ENCODE measurements at regions not wholly inside any gene's neighbourhood (a gene's known extent, or its start where the extent isn't known, plus 50 kb on each side); places are given as distances from the start of the nearest gene placed in this dataset.

DNA sequence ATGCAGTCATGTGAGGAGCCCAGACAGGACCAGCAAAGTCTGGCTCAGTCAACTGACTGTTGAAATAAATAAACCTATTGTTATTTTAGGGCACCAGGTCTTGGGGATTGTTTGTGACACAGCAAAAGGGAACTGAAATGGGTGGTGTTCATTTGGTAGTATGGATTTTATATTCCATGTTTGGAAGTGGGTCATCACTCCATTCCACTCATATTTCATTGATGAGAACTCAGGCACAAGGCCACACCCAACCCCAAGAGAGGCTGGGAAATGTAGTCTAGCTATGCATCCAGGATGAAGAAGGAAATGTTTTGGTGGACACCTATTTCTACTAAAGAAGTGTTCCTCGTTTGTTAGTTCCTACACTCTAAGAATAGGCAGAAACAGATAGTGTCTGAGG is 64.9 kb upstream of the BTBD3 start:
- no peak overlapping the region for H3K4me3 Mint-ChIP-seq (ENCODE audit: low read depth, unreplicated experiment)
- intact Hi-C loops (cut with micrococcal nuclease; ENCODE audit: unreplicated experiment), result no loop called here
- no TSS peak for BruUV-seq (replicated peaks)
- no peak overlapping the region for H3K27ac Mint-ChIP-seq (ENCODE audit: unreplicated experiment)
- peaks cover 22% of the 10 kb centered on the region for H3K4me1 Mint-ChIP-seq (ENCODE audit: low read depth, unreplicated experiment)
- no peaks in the 10 kb centered on the region for H3K27me3 Mint-ChIP-seq (ENCODE audit: unreplicated experiment)
- H3K36me3 Mint-ChIP-seq (ENCODE audit: insufficient read depth, unreplicated experiment), result no peaks in the 10 kb centered on the region
- no peak for DNase-seq
- CTCF ChIA-PET, result no interaction called here
- TF ChIP-seq, protein P1, sequence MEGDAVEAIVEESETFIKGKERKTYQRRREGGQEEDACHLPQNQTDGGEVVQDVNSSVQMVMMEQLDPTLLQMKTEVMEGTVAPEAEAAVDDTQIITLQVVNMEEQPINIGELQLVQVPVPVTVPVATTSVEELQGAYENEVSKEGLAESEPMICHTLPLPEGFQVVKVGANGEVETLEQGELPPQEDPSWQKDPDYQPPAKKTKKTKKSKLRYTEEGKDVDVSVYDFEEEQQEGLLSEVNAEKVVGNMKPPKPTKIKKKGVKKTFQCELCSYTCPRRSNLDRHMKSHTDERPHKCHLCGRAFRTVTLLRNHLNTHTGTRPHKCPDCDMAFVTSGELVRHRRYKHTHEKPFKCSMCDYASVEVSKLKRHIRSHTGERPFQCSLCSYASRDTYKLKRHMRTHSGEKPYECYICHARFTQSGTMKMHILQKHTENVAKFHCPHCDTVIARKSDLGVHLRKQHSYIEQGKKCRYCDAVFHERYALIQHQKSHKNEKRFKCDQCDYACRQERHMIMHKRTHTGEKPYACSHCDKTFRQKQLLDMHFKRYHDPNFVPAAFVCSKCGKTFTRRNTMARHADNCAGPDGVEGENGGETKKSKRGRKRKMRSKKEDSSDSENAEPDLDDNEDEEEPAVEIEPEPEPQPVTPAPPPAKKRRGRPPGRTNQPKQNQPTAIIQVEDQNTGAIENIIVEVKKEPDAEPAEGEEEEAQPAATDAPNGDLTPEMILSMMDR (IDR thresholded peaks at IDR 0.05; ENCODE audit: unreplicated experiment), result no peak
- H3K9me3 Mint-ChIP-seq (ENCODE audit: low read depth, unreplicated experiment), result no peaks in the 10 kb centered on the region

DNA sequence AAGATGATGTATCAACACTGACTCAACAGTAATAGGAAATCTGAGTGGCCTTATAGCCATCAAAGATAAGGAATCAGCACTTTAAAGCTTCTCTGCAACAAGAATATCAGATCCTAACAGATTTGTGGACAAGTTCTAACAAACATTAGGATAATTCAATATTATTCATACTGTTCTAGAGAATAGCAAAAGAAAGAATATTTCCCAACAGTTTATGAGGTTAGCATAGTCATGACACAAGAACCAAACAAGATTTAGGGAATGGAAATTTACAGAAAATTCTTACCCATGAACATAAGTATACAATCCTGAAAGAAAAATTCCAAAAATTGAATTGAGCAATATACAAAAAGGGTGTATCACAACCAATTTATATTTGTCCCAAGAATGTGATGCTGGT is 64.3 kb upstream of the BTBD3 start:
- DNase-seq, result no peak
- intact Hi-C loops (cut with micrococcal nuclease; ENCODE audit: unreplicated experiment), result no loop called here
- H3K9me3 Mint-ChIP-seq (ENCODE audit: low read depth, unreplicated experiment), result no peaks in the 10 kb centered on the region
- no TSS peak for BruUV-seq (replicated peaks)
- H3K27me3 Mint-ChIP-seq (ENCODE audit: unreplicated experiment), result no peaks in the 10 kb centered on the region
- no peak overlapping the region for H3K4me3 Mint-ChIP-seq (ENCODE audit: low read depth, unreplicated experiment)
- TF ChIP-seq, protein P1 (IDR thresholded peaks at IDR 0.05; ENCODE audit: unreplicated experiment), result no peak
- H3K4me1 Mint-ChIP-seq (ENCODE audit: low read depth, unreplicated experiment), result peaks cover 22% of the 10 kb centered on the region
- H3K36me3 Mint-ChIP-seq (ENCODE audit: insufficient read depth, unreplicated experiment), result no peaks in the 10 kb centered on the region
- H3K27ac Mint-ChIP-seq (ENCODE audit: unreplicated experiment), result no peak overlapping the region
- CTCF ChIA-PET, result no interaction called here

DNA sequence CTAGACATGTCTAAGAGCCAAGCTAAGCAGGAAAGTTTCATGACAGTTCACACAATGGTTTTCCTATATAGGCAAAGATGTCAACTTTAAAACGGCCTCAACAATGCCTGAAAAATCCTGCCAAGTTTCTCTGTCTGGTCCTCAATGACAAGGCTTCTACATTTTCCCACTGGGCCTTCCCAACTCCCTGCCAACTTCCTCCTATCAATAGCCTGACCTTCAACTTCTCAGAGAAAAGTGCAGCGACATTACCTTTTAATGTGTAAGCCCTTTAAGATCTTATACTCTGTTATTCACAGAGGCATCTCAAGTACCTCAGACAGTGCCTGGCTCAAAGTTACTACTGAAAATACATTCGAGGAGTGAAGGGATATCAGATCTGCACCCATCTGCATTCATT is 56.2 kb upstream of the BTBD3 start:
- CTCF ChIA-PET, result interaction anchor here (0.6 kb wide), 1 partner anchor 132 kb away, joined by 4 read pairs; no protein-coding TSS in a partner anchor

DNA sequence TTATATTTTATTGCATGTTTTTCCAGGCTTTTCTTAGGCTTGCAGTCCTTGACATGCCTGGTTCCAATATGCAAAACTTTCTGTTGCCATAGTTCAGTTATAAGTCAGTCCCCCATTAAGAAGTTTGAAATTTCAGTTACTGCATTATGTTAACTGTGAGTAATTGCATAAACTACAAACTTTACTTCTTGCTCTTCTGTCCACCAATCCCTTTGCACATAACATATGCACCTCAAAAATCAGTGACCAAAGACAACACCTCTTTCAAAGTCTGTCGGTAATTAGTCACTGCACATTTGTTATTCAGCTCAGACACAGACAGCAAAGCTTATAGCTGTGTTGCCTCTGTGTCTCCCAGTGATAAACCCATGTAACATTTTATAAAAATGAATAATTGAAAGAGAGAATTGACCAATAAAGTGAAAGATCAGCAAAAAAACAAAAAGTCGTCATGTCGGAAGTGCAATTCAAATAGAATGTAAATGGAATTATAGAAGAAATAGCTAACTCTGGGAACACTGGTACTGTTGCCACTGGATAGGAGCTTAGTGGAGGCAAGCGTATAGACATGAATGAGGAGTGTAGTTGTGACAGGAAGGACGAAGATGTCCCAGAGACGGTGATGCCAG is 50.3 kb upstream of the BTBD3 start:
- CTCF ChIA-PET, result no interaction called here
- Mint-ChIP-seq H3K4me1 (ENCODE audit: low read depth, unreplicated experiment) (no peaks in the 10 kb centered on the region), H3K27ac (ENCODE audit: unreplicated experiment) (no peak overlapping the region), H3K27me3 (ENCODE audit: unreplicated experiment) (no peaks in the 10 kb centered on the region), H3K36me3 (ENCODE audit: insufficient read depth, unreplicated experiment) (no peaks in the 10 kb centered on the region), H3K4me3 (ENCODE audit: low read depth, unreplicated experiment) (no peak overlapping the region), H3K9me3 (ENCODE audit: low read depth, unreplicated experiment) (peaks cover 4% of the 10 kb centered on the region)
- intact Hi-C loops (cut with micrococcal nuclease; ENCODE audit: unreplicated experiment), result no loop called here
- TF ChIP-seq, protein P1 (IDR thresholded peaks at IDR 0.05; ENCODE audit: unreplicated experiment), result no peak
- BruUV-seq (replicated peaks), result no TSS peak
- DNase-seq, result no peak

More for the DNA sequence above, 56.2 kb upstream of the BTBD3 start:
- Mint-ChIP-seq H3K36me3 (ENCODE audit: insufficient read depth, unreplicated experiment) (no peaks in the 10 kb centered on the region), H3K9me3 (ENCODE audit: low read depth, unreplicated experiment) (peaks cover 4% of the 10 kb centered on the region), H3K27ac (ENCODE audit: unreplicated experiment) (no peak overlapping the region), H3K4me1 (ENCODE audit: low read depth, unreplicated experiment) (no peaks in the 10 kb centered on the region), H3K27me3 (ENCODE audit: unreplicated experiment) (no peaks in the 10 kb centered on the region), H3K4me3 (ENCODE audit: low read depth, unreplicated experiment) (no peak overlapping the region)
- no peak for DNase-seq
- intact Hi-C loops (cut with micrococcal nuclease; ENCODE audit: unreplicated experiment), result no loop called here
- no TSS peak for BruUV-seq (replicated peaks)
- TF ChIP-seq, protein P1 (IDR thresholded peaks at IDR 0.05; ENCODE audit: unreplicated experiment), result no peak

Data from Calu3 (cell line).